ENCODE measurements at regions not wholly inside any gene's neighbourhood (a gene's known extent, or its start where the extent isn't known, plus 50 kb on each side); places are given as distances from the start of the nearest gene placed in this dataset.
"Not testable (repeated sequence)": the region's sequence is repeated elsewhere in the genome, so short reads cannot be mapped to it uniquely, and the experiment has no call there.

GRCh38 chr22:22972605-22973004 is 85.0 kb downstream of the IGLL5 start:
- not testable (repeated sequence) for TF ChIP-seq CTCF (conservative IDR thresholded peaks at IDR 0.05; ENCODE audit: low read length); EZH2phosphoT487 (IDR thresholded peaks at IDR 0.05; ENCODE audit: borderline replicate concordance)
